Activated gamma-delta T cell (primary cell): ENCODE measurements at regions not wholly inside any gene's neighbourhood (a gene's known extent, or its start where the extent isn't known, plus 50 kb on each side); places are given as distances from the start of the nearest gene placed in this dataset.
"Not testable (repeated sequence)": the region's sequence is repeated elsewhere in the genome, so short reads cannot be mapped to it uniquely, and the experiment has no call there.

ENCODE experiments used
- DNase-seq: peaks from one replicate; lab custom pipeline; 2025; lab: John Stamatoyannopoulos, UW

- DNase-seq = no peak
Measured at GRCh38 chr7:1300206-1300605, 67.5 kb downstream of the UNCX start.

- DNase-seq = no peak
Measured at GRCh38 chr7:1300636-1301035, 68.0 kb downstream of the UNCX start.

- DNase-seq = no peak
Measured at GRCh38 chr7:1301054-1301881, 68.6 kb downstream of the UNCX start.

GRCh38 chr7:1301882-1302251 is 69.2 kb downstream of the UNCX start:
- no peak for DNase-seq

GRCh38 chr7:1302936-1303335 is 70.3 kb downstream of the UNCX start:
- DNase-seq = no peak

GRCh38 chr7:1304011-1304410 is 71.3 kb downstream of the UNCX start:
- not testable (repeated sequence) for DNase-seq

GRCh38 chr7:1305873-1306272 is 73.2 kb downstream of the UNCX start:
- DNase-seq = no peak

- no peak for DNase-seq
Measured at GRCh38 chr7:1307828-1308227, 75.2 kb downstream of the UNCX start.

GRCh38 chr7:1309290-1309689 is 76.6 kb downstream of the UNCX start:
- no peak for DNase-seq

GRCh38 chr7:1309996-1310395 is 77.3 kb downstream of the UNCX start:
- DNase-seq = no peak

GRCh38 chr7:1310936-1311335 is 78.3 kb downstream of the UNCX start:
- DNase-seq = no peak

GRCh38 chr7:1311406-1312135 is 78.9 kb downstream of the UNCX start:
- no peak for DNase-seq

- DNase-seq = no peak
Measured at GRCh38 chr7:1312136-1313070, 79.7 kb downstream of the UNCX start.

GRCh38 chr7:1313613-1314012 is 80.9 kb downstream of the UNCX start:
- no peak for DNase-seq

- no peak for DNase-seq
Measured at GRCh38 chr7:1314021-1314907, 81.6 kb downstream of the UNCX start.

- no peak for DNase-seq
Measured at GRCh38 chr7:1314908-1315450, 82.3 kb downstream of the UNCX start.

GRCh38 chr7:1316086-1316485 is 83.4 kb downstream of the UNCX start:
- DNase-seq = no peak

GRCh38 chr7:1317646-1318045 is 85.0 kb downstream of the UNCX start:
- no peak for DNase-seq

GRCh38 chr7:1318051-1318450 is 85.4 kb downstream of the UNCX start:
- no peak for DNase-seq

- no peak for DNase-seq
Measured at GRCh38 chr7:1318661-1319060, 86.0 kb downstream of the UNCX start.
